HEK293T (cell line): ENCODE measurements at regions not wholly inside any gene's neighbourhood (a gene's known extent, or its start where the extent isn't known, plus 50 kb on each side); places are given as distances from the start of the nearest gene placed in this dataset.

Experiments used
- BHLHE40 ChIP-seq: fragments of 450-650 bp; IDR thresholded peaks from 2 replicates; pipeline ENCODE4 v1.6.1; 2016; ENCODE audit warnings: mild to moderate bottlenecking, moderate library complexity, borderline replicate concordance
- FOXA1 ChIP-seq: fragments of 450-650 bp; IDR thresholded peaks from 2 replicates; pipeline ENCODE4 v1.6.1; 2016; ENCODE audit warnings: mild to moderate bottlenecking
- PKNOX1 ChIP-seq: fragments of 450-650 bp; IDR thresholded peaks from 2 replicates; pipeline ENCODE4 v1.6.1; 2016
- SP1 ChIP-seq: fragments of 450-650 bp; IDR thresholded peaks from 2 replicates; pipeline ENCODE4 v1.6.1; 2017

- no peak for TF ChIP-seq SP1
- no peak for TF ChIP-seq FOXA1
- TF ChIP-seq BHLHE40: no peak
- no peak for TF ChIP-seq PKNOX1
Measured at GRCh38 chr5:52262844-52263243, 524.9 kb upstream of the ITGA1 start.
